HCT116 (cell line): ENCODE measurements at regions not wholly inside any gene's neighbourhood (a gene's known extent, or its start where the extent isn't known, plus 50 kb on each side); places are given as distances from the start of the nearest gene placed in this dataset.

Experiments used
- ATAC-seq: fragments of 200-7000 bp; cut with Tn5 transposase; 2 replicates; pipeline ENCODE4 v1.9.1; 2020; ENCODE audit warnings: mild to moderate bottlenecking, moderate library complexity
- BruUV-seq: library from RNA; stranded (reverse); fragments of 400-500 nt; replicated peaks from 2 replicates; lab custom pipeline; 2021; lab: Mats Ljungman, UMichigan
- CTCF ChIA-PET: fragments of 300-600 bp; sonication (Branson Sonifier 250); formaldehyde crosslinking; loops from one replicate; lab custom pipeline; 2021; ENCODE audit warnings: antibody characterized with exemption; lab: Charles Lee
- POLR2A ChIA-PET: fragments of 300-600, 350-600 bp; sonication (Branson Sonifier 250); formaldehyde crosslinking; loops from one replicate; lab custom pipeline; 2021; ENCODE audit warnings: antibody characterized with exemption; lab: Charles Lee
- RAD21 ChIA-PET, 2 experiments: fragments of 300-600 bp; sonication (Branson Sonifier 250); formaldehyde crosslinking; loops; one replicate each; lab custom pipeline; 2023; ENCODE audit warnings: low total read pairs in 2 of 2; ENCODE audit not compliant: uncharacterized antibody in 2 of 2, unreplicated experiment in 2 of 2, low non-redundant PET in 1 of 2; lab: Charles Lee
- DNase-seq: peaks from one replicate; pipeline ENCODE4 v3.0.0-alpha.2; 2010; ENCODE audit warnings: low read depth, low spot score
- H2AFZ ChIP-seq: fragments of 200-600 bp; shearing (Covaris generic), sonication (generic); 2 replicates; pipeline ENCODE4 v1.6.1; 2017; ENCODE audit warnings: low read depth, mixed run types, mixed read lengths, antibody characterized with exemption, low read length; ENCODE audit not compliant: poor library complexity, severe bottlenecking
- H3K27ac ChIP-seq: 2 replicates; pipeline ENCODE4 v1.5.1; 2012; ENCODE audit warnings: low read depth, low read length
- H3K27me3 ChIP-seq: fragments of 200-600 bp; sonication (generic); 2 replicates; pipeline ENCODE4 v1.6.1; 2016; ENCODE audit warnings: mixed run types, low read length, mixed read lengths; ENCODE audit not compliant: insufficient read depth
- H3K36me3 ChIP-seq, 2 experiments: fragments of 200-500 bp in 1 of 2; fragments of 200-600 bp in 1 of 2; sonication (Bioruptor generic) in 1 of 2; sonication (generic) in 1 of 2; 2 replicates each; pipeline versions ENCODE4 v1.5.1 to v1.6.1; 2014 to 2016; ENCODE audit warnings: low read length in 2 of 2, inconsistent platforms in 1 of 2, mixed read lengths in 1 of 2, mixed run types in 1 of 2; ENCODE audit not compliant: insufficient read depth in 2 of 2, control insufficient read depth in 1 of 2
- H3K4me1 ChIP-seq, 2 experiments: fragments of 200-600 bp in 1 of 2; sonication (generic) in 1 of 2; 2 replicates each; pipeline versions ENCODE4 v1.5.1 to v1.6.1; 2012 to 2017; ENCODE audit warnings: low read length in 2 of 2, inconsistent platforms in 1 of 2, mild to moderate bottlenecking in 1 of 2, mixed read lengths in 1 of 2, mixed run types in 1 of 2, moderate library complexity in 1 of 2; ENCODE audit not compliant: insufficient read depth in 2 of 2, control insufficient read depth in 1 of 2
- H3K4me2 ChIP-seq: fragments of 200-600 bp; sonication (generic); 2 replicates; pipeline ENCODE4 v1.6.1; 2017; ENCODE audit warnings: mixed run types, low read length, mixed read lengths
- H3K4me3 ChIP-seq, 2 experiments: fragments of 200-600 bp in 1 of 2; sonication (generic) in 1 of 2; replicated peaks in 1 of 2; 2 replicates each; pipeline ENCODE4 v1.5.1; 2011 to 2016; ENCODE audit warnings: low read length in 2 of 2, control low read depth in 1 of 2, low read depth in 1 of 2, mild to moderate bottlenecking in 1 of 2, mixed read lengths in 1 of 2, mixed run types in 1 of 2
- H3K79me2 ChIP-seq: fragments of 200-600 bp; sonication (generic); 2 replicates; pipeline ENCODE4 v1.6.1; 2017; ENCODE audit warnings: mild to moderate bottlenecking, mixed run types, low read length, moderate library complexity, mixed read lengths; ENCODE audit not compliant: insufficient read depth
- H3K9ac ChIP-seq: fragments of 200-600 bp; sonication (generic); 2 replicates; pipeline ENCODE4 v1.6.1; 2016; ENCODE audit warnings: low read length, mixed read lengths
- H3K9me2 ChIP-seq: fragments of 200-600 bp; sonication (generic), shearing (Covaris generic); 2 replicates; pipeline ENCODE4 v1.6.1; 2017; ENCODE audit warnings: mixed run types, mild to moderate bottlenecking, moderate library complexity; ENCODE audit not compliant: insufficient read depth
- H3K9me3 ChIP-seq, 2 experiments: fragments of 200-500 bp in 1 of 2; fragments of 200-600 bp in 1 of 2; sonication (Bioruptor generic) in 1 of 2; sonication (generic) in 1 of 2; 2 replicates each; pipeline ENCODE4 v1.6.1; 2014 to 2017; ENCODE audit warnings: low read length in 2 of 2, mixed read lengths in 2 of 2, inconsistent platforms in 1 of 2, low read depth in 1 of 2, mild to moderate bottlenecking in 1 of 2, mixed run types in 1 of 2, moderate library complexity in 1 of 2; ENCODE audit not compliant: control insufficient read depth in 1 of 2, insufficient read depth in 1 of 2
- H4K20me1 ChIP-seq: fragments of 200-600 bp; sonication (generic), shearing (Covaris generic); 2 replicates; pipeline ENCODE4 v1.6.1; 2017; ENCODE audit warnings: mixed run types, mild to moderate bottlenecking, moderate library complexity; ENCODE audit not compliant: insufficient read depth
- CBX3 ChIP-seq: IDR thresholded peaks from 2 replicates; pipeline ENCODE4 v1.6.1; 2012; ENCODE audit warnings: low read depth
- EGR1 ChIP-seq: IDR thresholded peaks from 2 replicates; pipeline ENCODE4 v1.6.1; 2012; ENCODE audit warnings: low read depth
- EZH2 ChIP-seq: fragments of 200-600 bp; sonication (generic); IDR thresholded peaks from 2 replicates; pipeline ENCODE4 v1.6.1; 2017; ENCODE audit warnings: antibody characterized with exemption, mixed run types
- FOSL1 ChIP-seq: IDR thresholded peaks from 2 replicates; pipeline ENCODE4 v1.6.1; 2012; ENCODE audit warnings: low read depth
- POLR2A ChIP-seq: IDR thresholded peaks from 2 replicates; pipeline ENCODE4 v1.7.0; 2011; ENCODE audit warnings: borderline replicate concordance; ENCODE audit not compliant: insufficient read depth, insufficient read length; ENCODE audit errors: extremely low read depth
- POLR2AphosphoS5 ChIP-seq: IDR thresholded peaks from 2 replicates; pipeline ENCODE4 v1.6.1; 2011; ENCODE audit warnings: mild to moderate bottlenecking, low read depth, low read length, moderate library complexity
- RAD21 ChIP-seq: IDR thresholded peaks from 2 replicates; pipeline ENCODE4 v1.6.1; 2012; ENCODE audit warnings: low read depth, mild to moderate bottlenecking
- SIN3A ChIP-seq: IDR thresholded peaks from 2 replicates; pipeline ENCODE4 v1.6.1; 2012; ENCODE audit warnings: low read depth
- SP1 ChIP-seq: IDR thresholded peaks from 2 replicates; pipeline ENCODE4 v1.6.1; 2012; ENCODE audit warnings: low read depth
- YY1 ChIP-seq: IDR thresholded peaks from 2 replicates; pipeline ENCODE4 v1.6.1; 2011; ENCODE audit warnings: low read length, low read depth, moderate library complexity, mild to moderate bottlenecking; ENCODE audit not compliant: insufficient replicate concordance; ENCODE audit errors: extremely low read depth
- ZNF274 ChIP-seq: fragments of 200-500 bp; sonication (Bioruptor generic); IDR thresholded peaks from 2 replicates; pipeline ENCODE4 v1.6.1; 2014; ENCODE audit warnings: mild to moderate bottlenecking, low read depth, low read length, inconsistent platforms
- intact Hi-C: fragments of 100-400 bp; cut with micrococcal nuclease; formaldehyde crosslinking; loops from 2 replicates; pipeline ENCODE4 v1.10.0; 2022
- TF ChIP-seq, protein P1 (sequence below), 3 experiments: fragments of 200-600 bp in 1 of 3; sonication (generic) in 1 of 3; IDR thresholded peaks in 2 of 3; conservative IDR thresholded peaks in 1 of 3; 2 replicates each; pipeline ENCODE4 v1.5.1; 2012 to 2017; ENCODE audit warnings: low read depth in 2 of 3, low read length in 2 of 3, antibody characterized with exemption in 1 of 3, borderline replicate concordance in 1 of 3, control low read depth in 1 of 3, mild to moderate bottlenecking in 1 of 3, mixed read lengths in 1 of 3, mixed run types in 1 of 3, moderate library complexity in 1 of 3; ENCODE audit not compliant: insufficient read depth in 1 of 3
- TF ChIP-seq, protein P2 (sequence below): IDR thresholded peaks from 2 replicates; pipeline ENCODE4 v1.6.1; 2012
- TF ChIP-seq, protein P3 (sequence below): IDR thresholded peaks from 2 replicates; pipeline ENCODE4 v1.6.1; 2011; ENCODE audit warnings: mild to moderate bottlenecking, low read length, moderate library complexity; ENCODE audit not compliant: insufficient replicate concordance; ENCODE audit errors: extremely low read depth
- TF ChIP-seq, protein P4 (sequence below): IDR thresholded peaks from 2 replicates; pipeline ENCODE4 v1.6.1; 2012; ENCODE audit warnings: low read depth

DNA sequence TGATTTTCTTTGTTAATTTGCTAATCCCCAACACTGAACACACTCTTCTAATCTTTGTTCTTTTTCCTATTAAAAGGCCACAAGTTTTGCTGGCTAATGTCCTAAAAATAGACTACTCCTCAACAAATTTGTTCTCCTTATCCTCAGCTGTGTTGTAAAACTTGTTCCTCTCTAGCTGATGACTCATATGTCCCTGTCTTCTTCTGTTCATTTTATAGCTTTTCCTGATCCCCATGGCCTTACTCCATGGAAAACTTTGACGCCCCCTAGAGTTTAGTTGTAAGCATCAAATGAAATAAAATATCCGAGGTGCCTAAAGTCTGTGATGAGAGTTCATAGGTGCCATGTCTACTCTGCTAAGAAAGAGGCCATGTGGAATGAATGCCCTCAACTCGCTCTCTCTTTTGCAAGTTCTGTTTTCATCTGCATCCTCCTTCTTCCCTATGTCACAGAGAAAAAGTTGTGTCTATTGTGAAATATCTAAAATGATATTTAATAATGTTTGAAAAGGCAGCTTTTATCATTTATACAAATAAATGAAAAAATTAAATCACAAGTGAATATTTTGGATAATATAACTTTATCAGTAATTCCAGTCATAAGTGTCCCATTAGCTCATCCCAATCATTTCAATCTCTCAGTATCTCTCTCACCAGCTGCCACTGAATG is 237.9 kb downstream of the IPO8 start (continued):
- TF ChIP-seq POLR2AphosphoS5 (no peak), EGR1 (peak; percentile 35; the same call in 1 of the 2 replicates), SP1 (peak; percentile 32; the same call in 1 of the 2 replicates), ZNF274 (no peak)

DNA sequence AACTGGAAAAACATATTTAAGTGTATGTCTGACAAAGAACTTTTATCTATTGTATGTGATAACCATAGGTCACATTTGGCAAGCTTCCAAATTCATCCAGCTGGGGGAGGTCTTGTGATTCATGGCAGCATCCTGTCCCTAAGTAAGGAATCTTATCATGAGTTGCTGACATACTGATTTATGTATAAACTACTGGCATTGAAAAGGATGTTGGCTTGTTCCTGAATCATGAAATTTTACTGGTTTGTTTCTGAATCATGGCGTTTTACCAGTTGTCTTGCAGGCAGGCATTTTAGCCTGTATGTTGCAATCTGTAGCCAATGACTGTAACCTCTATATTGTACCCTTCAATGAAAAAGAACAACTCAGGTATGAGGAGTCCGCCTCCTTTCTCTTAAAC is 244.8 kb downstream of the IPO8 start:
- CTCF ChIA-PET, result no interaction called here
- Histone ChIP-seq H3K9me2 (no peaks in the 10 kb centered on the region), H3K36me3 (no peaks in the 10 kb centered on the region)
- no TSS peak for BruUV-seq
- TF ChIP-seq EZH2 (no peak), SP1 (no peak), CBX3 (no peak), YY1 (no peak), POLR2A (no peak), SIN3A (no peak), ZNF274 (no peak), FOSL1 (no peak), RAD21 (no peak)
- TF ChIP-seq, protein P1, sequence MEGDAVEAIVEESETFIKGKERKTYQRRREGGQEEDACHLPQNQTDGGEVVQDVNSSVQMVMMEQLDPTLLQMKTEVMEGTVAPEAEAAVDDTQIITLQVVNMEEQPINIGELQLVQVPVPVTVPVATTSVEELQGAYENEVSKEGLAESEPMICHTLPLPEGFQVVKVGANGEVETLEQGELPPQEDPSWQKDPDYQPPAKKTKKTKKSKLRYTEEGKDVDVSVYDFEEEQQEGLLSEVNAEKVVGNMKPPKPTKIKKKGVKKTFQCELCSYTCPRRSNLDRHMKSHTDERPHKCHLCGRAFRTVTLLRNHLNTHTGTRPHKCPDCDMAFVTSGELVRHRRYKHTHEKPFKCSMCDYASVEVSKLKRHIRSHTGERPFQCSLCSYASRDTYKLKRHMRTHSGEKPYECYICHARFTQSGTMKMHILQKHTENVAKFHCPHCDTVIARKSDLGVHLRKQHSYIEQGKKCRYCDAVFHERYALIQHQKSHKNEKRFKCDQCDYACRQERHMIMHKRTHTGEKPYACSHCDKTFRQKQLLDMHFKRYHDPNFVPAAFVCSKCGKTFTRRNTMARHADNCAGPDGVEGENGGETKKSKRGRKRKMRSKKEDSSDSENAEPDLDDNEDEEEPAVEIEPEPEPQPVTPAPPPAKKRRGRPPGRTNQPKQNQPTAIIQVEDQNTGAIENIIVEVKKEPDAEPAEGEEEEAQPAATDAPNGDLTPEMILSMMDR (IDR thresholded peaks at IDR 0.05 in 2 of 3, conservative IDR thresholded peaks at IDR 0.05 in 1 of 3; ENCODE audit: borderline replicate concordance in 1 of 3, insufficient read depth in 1 of 3, low read depth in 2 of 3, low read length in 2 of 3), result no peak
- TF ChIP-seq, protein P2, sequence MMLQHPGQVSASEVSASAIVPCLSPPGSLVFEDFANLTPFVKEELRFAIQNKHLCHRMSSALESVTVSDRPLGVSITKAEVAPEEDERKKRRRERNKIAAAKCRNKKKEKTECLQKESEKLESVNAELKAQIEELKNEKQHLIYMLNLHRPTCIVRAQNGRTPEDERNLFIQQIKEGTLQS, result no peak
- TF ChIP-seq, protein P3, sequence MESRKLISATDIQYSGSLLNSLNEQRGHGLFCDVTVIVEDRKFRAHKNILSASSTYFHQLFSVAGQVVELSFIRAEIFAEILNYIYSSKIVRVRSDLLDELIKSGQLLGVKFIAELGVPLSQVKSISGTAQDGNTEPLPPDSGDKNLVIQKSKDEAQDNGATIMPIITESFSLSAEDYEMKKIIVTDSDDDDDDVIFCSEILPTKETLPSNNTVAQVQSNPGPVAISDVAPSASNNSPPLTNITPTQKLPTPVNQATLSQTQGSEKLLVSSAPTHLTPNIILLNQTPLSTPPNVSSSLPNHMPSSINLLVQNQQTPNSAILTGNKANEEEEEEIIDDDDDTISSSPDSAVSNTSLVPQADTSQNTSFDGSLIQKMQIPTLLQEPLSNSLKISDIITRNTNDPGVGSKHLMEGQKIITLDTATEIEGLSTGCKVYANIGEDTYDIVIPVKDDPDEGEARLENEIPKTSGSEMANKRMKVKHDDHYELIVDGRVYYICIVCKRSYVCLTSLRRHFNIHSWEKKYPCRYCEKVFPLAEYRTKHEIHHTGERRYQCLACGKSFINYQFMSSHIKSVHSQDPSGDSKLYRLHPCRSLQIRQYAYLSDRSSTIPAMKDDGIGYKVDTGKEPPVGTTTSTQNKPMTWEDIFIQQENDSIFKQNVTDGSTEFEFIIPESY, result no peak
- TF ChIP-seq, protein P4, sequence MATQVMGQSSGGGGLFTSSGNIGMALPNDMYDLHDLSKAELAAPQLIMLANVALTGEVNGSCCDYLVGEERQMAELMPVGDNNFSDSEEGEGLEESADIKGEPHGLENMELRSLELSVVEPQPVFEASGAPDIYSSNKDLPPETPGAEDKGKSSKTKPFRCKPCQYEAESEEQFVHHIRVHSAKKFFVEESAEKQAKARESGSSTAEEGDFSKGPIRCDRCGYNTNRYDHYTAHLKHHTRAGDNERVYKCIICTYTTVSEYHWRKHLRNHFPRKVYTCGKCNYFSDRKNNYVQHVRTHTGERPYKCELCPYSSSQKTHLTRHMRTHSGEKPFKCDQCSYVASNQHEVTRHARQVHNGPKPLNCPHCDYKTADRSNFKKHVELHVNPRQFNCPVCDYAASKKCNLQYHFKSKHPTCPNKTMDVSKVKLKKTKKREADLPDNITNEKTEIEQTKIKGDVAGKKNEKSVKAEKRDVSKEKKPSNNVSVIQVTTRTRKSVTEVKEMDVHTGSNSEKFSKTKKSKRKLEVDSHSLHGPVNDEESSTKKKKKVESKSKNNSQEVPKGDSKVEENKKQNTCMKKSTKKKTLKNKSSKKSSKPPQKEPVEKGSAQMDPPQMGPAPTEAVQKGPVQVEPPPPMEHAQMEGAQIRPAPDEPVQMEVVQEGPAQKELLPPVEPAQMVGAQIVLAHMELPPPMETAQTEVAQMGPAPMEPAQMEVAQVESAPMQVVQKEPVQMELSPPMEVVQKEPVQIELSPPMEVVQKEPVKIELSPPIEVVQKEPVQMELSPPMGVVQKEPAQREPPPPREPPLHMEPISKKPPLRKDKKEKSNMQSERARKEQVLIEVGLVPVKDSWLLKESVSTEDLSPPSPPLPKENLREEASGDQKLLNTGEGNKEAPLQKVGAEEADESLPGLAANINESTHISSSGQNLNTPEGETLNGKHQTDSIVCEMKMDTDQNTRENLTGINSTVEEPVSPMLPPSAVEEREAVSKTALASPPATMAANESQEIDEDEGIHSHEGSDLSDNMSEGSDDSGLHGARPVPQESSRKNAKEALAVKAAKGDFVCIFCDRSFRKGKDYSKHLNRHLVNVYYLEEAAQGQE, result no peak
- TF ChIP-seq, all 23 proteins: peak for 0
- intact Hi-C loops, result no loop called here
- DNase-seq (no peak), ATAC-seq (no peak)
- H4K20me1 ChIP-seq, result no peaks in the 10 kb centered on the region
- ChIA-PET RAD21 (no interaction called here), POLR2A (no interaction called here)
- H3K27me3 ChIP-seq, result no peaks in the 10 kb centered on the region
- no peak overlapping the region for H3K27ac ChIP-seq
- H3K9ac ChIP-seq, result no peak overlapping the region
- no peaks in the 10 kb centered on the region for H3K9me3 ChIP-seq
- no peaks in the 10 kb centered on the region for H3K79me2 ChIP-seq
- no peaks in the 10 kb centered on the region for H3K4me1 ChIP-seq
- H3K4me3 ChIP-seq, result no peak overlapping the region
- H2AFZ ChIP-seq, result no peak overlapping the region
- no peak overlapping the region for H3K4me2 ChIP-seq
